ENCODE measurements at regions not wholly inside any gene's neighbourhood (a gene's known extent, or its start where the extent isn't known, plus 50 kb on each side); places are given as distances from the start of the nearest gene placed in this dataset.

GRCh38 chr1:58365328-58365727 is 181.2 kb downstream of the OMA1 start:
- DNase-seq: no peak

GRCh38 chr1:58363585-58363984 is 182.9 kb downstream of the OMA1 start:
- DNase-seq: no peak

GRCh38 chr1:58361134-58361533 is 185.4 kb downstream of the OMA1 start:
- DNase-seq: no peak

- DNase-seq: no peak
Observed at GRCh38 chr1:58358346-58358745, 188.2 kb downstream of the OMA1 start.

- no peak for DNase-seq
Observed at GRCh38 chr1:58356402-58356801, 190.1 kb downstream of the OMA1 start.

- no peak for DNase-seq
Observed at GRCh38 chr1:58353168-58353567, 193.4 kb downstream of the OMA1 start.

GRCh38 chr1:58352476-58353092 is 193.9 kb downstream of the OMA1 start:
- no peak for DNase-seq

- DNase-seq: no peak
Observed at GRCh38 chr1:58346036-58346355, 200.5 kb downstream of the OMA1 start.

GRCh38 chr1:58345215-58346035 is 201.1 kb downstream of the OMA1 start:
- DNase-seq: no peak

- DNase-seq: no peak
Observed at GRCh38 chr1:58340185-58340584, 206.3 kb downstream of the OMA1 start.

- no peak for DNase-seq
Observed at GRCh38 chr1:58338081-58338480, 208.4 kb downstream of the OMA1 start.

GRCh38 chr1:58333511-58333910 is 213.0 kb downstream of the OMA1 start:
- DNase-seq: no peak

GRCh38 chr1:58331156-58331555 is 215.4 kb downstream of the OMA1 start:
- no peak for DNase-seq

GRCh38 chr1:58325866-58326265 is 220.7 kb downstream of the OMA1 start:
- no peak for DNase-seq

GRCh38 chr1:58324558-58324957 is 222.0 kb downstream of the OMA1 start:
- DNase-seq: no peak

GRCh38 chr1:58318157-58319005 is 228.1 kb downstream of the OMA1 start:
- no peak for DNase-seq

- DNase-seq: no peak
Observed at GRCh38 chr1:58317694-58318093, 228.8 kb downstream of the OMA1 start.

- DNase-seq: no peak
Observed at GRCh38 chr1:58317086-58317485, 229.4 kb downstream of the OMA1 start.

- no peak for DNase-seq
Observed at GRCh38 chr1:58316141-58316540, 230.4 kb downstream of the OMA1 start.

GRCh38 chr1:58312971-58313563 is 233.5 kb downstream of the OMA1 start:
- no peak for DNase-seq

GRCh38 chr1:58312461-58312860 is 234.1 kb downstream of the OMA1 start:
- DNase-seq: no peak

GRCh38 chr1:58310881-58311280 is 235.6 kb downstream of the OMA1 start:
- no peak for DNase-seq

- no peak for DNase-seq
Observed at GRCh38 chr1:58310469-58310868, 236.1 kb downstream of the OMA1 start.

All from DMS79 treated with DMSO at 0.1 percent for 48 hours (cell line).